Epidermal melanocyte (primary cell): ENCODE measurements at regions not wholly inside any gene's neighbourhood (a gene's known extent, or its start where the extent isn't known, plus 50 kb on each side); places are given as distances from the start of the nearest gene placed in this dataset.

Experiments used
- DNase-seq: peaks from one replicate; pipeline ENCODE4 v3.0.0; 2011; ENCODE audit warnings: low spot score; ENCODE audit not compliant: insufficient read length

DNA sequence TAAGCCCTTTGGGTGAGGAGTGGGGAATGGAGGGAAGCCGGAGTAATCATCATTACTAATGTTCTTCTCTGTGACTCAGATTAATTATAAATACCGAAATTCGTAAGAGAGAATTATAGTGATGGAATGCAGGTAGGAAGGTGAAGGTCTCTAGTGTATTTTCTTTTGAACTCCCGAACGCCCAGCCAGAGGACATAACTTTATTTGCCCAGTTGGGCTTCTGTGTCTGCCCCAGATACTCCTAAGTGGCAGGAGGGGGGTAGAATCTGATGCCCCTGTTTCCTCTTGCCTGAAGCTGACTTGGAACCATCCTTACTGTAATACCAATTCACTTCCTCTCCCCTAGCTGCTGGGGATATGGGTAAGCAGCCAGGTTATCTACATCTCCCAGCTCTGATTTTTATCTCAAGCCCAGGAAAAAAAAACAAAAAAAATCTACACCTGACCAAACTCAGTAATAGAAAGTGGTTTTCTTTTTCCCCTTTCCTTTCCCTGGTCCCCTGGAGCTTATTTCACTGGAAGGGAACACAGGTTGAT lies 84.4 kb upstream of the CISTR start:
- DNase-seq, result no peak

DNA sequence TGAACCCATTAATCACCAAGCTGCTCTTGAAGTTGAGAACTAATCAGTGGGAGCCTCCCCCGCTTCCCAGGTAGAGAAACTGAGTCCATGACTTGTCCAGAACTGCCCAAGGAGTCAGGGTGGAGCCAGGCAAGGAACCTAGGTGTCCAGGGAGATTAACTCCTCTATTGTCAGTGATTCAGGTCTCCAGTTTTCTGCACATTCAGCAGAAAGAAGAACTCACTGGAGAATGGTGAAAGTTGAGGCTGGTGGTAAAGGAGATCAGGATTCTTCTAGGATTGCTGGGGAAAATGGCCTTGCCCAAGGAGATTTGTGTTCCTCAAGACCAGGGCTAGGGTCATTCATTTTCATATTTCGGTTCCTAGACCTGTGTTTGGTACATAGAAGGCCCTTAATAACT lies 87.2 kb upstream of the CISTR start:
- no peak for DNase-seq

DNA sequence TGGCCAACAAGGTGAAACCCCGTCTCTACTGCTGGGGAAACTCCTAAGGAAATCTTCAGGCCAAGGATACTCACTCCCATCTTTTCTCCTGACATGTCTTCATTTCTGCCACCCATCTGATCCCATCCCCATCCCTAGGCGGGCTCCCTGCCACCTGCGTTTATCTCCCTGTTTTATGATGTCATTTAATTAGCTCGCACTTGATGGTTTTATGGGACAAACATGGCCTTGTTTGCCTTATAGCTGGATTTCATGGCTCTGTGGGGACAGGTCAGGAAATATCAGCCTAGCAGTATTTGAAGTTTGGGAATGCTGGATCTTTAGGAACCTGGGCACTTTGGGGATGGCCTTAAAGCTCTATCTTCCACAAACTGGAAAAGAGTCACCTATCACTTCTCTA lies 88.5 kb upstream of the CISTR start:
- DNase-seq, result no peak

DNA sequence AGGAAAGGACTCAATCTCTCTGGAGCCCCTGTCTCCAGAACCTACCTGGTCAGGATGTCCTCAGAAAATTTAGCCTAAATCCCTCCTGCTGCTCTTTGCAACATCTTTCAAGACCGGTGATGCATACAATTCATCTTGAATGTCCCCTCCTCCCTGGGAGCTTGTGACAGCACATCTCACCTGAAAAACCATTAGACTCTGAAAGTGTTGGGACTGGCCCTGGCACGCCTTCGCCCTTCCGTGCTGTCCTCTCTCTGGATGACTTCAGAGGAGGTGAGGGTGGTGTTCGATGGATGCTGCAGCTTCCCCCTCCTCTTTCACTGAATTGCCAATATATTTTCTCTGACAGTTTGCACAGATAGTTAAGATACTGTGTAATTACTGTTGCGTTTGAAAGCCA lies 90.9 kb upstream of the CISTR start:
- DNase-seq, result no peak

DNA sequence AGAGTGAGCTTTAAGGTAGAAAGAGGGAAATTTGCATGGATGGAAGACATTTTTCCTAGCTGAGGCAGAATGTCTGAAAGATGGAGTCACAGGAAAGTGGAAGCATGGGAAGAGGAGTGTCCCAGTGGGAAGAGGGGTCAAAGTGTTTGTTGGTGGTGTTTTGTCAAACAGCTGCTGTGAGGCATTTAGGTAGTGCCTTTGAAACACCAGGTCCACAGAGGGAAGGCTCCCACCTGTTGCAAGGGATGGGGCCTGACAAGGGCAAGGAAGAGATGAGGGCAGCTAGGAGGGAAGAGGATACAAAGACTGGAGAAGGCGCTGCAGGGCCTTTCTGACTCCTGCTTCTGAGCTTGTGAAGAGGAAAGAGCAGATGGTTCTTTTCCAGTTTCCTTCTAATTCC lies 91.8 kb upstream of the CISTR start:
- DNase-seq, result no peak

DNA sequence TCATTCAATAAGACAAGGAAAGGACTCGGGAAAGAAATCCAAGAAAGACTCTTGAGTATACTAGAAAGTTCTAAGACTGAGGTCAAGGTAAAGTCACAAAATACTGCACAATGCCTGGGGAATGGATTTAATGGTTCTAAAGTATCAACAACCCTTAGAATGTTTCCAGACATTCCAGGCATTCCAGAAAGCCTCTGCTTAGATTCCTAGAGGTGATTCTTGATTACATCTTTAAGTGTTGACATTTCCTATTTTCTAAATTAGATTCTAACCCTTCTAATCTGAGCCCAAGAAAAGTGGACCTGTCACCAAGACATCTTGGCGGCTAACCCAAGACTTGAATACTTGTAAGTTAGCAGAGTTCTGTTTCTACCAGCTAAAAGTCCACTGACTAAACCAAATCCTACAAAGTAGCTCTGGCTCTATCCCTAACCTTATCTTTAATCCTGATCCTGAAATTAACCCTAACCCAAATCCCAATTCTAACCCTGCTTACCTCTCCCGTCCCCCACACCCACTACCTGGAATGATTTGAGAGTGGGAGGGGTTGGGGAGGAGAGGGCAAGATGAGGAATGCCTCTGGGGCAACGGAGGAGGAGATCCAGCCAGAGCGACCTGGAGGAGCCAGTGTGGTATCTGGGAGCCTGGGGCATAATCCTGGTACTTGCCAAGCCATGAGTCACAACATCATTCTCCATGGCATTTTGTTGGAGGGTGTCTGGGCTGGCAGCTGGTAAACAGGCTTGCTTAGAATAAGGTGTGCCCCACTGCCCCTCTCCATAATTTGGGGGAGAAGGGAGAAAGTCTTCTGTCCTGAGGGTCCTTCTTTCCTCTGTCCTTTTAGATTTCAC lies 93.4 kb upstream of the HOXC13 start:
- peak; percentile 59 for DNase-seq

DNA sequence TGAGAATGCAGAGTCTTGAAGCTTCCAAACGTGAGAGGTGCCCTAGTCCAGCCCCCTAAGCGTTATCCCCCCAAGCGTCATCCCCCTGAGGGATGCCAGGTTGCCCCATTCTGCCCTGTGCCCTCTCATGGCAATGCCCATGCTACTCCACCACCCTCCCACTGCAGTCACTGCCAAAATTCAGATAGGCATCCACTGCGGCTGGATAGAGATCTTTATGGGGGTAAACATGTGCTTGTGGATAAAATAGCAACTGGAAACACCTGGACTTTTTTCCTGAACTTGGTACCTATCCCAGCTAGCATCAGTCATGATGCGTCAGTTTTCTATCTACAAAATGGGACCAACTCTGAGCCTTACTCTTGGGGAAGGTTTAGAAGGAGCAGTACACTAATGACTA lies 92.7 kb upstream of the HOXC13 start:
- DNase-seq, result no peak

DNA sequence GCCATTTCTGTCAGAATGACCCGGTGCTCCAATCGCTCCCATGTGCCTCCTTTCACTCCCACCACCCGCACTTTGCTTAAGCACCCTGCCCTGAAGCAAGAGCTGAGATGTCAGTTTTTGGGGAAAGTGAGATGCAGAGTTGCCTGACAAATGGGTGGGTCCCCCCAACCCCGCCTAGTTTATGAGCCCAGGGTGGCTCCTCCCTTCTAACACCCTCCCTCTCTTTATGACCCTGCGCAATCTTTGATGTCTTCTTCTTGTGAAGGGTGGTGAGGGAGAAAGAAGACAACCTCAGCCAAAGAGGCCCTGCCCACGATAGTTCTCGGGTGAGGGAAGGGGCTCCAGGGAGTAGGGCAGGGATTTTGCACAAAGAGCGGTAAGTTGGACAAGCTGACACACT lies 89.5 kb upstream of the HOXC13 start:
- no peak for DNase-seq

DNA sequence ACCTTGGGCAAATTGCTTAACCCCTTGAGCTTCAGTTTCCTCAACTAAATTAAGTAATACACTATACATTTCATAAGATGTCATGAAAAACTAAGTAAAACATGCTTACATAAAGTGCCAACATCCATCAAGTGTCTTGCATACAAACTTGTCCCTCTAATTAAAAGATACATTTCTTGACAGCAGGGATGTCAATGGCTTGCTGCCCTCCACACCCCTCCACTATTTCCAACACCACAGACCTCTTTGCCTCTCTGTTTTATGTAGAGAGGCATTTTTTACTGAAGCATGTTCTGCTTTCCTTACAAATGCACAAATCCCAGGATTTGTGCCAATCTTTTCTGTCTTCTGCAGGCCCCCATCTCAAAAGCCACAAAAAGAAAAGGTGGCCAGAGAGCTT lies 89.0 kb upstream of the HOXC13 start:
- DNase-seq, result no peak

DNA sequence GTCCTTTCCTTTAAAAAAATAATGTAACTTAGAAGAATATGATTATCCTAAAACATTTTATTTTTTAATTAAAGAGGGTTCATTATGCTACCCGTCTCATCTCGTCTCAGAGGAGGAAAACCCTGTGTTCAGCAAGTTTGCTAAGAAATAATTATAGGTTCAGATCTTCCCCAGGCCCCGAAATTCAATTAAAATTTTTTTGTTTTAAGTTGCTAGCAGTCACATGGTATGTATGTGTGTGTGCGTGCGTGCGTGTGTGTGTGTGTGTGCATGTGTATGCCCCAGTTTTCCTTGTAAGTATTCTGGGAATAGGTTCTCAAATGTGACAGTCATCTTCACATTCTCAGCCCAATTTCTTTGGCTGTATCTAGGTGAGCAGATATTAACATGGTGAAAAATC lies 86.6 kb upstream of the HOXC13 start:
- no peak for DNase-seq

DNA sequence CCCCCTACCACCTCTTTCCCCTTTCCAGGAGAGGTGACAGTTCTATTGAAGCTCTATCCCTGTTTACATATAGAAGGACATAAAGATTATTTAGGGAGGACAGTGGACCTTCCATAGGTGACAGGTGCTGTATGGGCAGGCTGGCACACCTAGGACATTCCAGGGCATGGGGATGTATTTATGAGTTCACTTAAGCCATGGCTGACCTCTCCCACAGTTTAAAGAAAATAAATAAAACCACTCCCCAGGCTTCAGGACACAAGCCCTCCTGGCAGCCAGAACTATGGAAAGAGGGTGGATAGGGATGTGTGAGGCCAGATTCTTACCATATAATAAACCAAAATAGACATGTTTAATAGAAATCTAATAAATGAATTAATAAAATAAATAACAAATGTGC lies 85.6 kb upstream of the HOXC13 start:
- no peak for DNase-seq

DNA sequence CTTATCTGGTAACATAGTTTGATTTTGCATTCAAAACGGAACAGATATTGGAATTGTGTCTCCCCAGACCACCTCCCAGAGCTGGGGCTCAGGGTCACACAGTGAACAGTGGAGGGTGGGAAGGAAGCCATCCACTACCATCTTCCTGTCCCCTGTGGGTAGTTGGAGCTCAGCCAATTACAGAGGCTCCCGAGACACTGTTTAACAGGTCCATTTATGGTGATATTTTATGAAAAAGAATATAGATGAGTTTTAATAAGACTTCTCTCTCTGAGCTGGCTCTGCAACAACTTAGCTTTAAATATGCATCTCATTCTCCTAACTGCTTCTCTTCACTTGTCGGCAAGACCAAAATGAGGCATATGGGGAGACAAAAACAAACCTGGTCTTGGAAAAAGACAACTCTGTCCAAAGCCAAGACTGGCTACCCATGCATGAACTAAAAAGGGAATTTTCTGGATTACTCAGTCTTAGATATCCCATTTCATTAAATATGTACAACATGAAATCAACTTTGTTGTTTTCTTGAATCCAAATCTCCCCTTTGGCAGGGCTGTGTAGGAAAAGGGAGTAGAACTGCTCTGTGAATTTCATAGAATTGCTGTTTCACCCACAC lies 83.8 kb upstream of the HOXC13 start:
- no peak for DNase-seq

DNA sequence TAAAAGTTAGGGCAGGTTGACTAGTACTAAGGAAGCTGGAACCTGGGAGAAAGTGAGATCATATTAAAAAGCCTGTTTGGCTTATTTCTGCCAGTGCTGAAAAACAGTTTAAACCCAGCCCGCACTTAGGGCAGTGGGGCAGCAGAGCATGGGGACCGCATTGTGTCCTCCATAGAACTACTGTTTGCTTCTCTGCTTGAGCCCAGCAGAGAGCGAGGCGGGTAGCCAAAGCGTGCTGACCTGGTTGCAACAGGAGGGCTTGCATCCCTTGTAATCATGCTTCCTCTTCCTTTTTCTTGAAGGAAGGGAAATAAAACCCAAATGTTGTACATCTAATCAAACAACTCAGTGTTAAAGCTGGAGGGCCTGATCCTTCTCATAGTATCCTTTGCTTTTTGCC lies 82.5 kb upstream of the HOXC13 start:
- no peak for DNase-seq

DNA sequence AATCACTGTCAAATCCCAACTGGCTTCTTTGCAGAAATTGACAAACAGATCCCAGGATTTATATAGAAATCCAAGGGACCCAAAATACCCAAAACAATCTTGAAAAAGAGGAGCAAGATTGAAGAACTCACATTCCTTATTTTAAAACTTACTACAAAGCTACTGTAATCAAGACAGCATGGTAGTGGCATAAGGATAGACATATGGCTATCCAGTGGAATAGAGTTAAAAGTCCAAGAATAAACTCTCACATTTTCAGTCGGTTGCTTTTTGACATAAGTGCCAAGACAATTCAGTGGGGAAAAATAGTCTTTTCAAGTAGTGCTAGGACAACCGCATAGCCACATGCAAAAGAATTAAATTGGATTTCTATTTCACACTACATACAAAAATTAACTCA lies 81.0 kb upstream of the HOXC13 start:
- DNase-seq, result no peak

DNA sequence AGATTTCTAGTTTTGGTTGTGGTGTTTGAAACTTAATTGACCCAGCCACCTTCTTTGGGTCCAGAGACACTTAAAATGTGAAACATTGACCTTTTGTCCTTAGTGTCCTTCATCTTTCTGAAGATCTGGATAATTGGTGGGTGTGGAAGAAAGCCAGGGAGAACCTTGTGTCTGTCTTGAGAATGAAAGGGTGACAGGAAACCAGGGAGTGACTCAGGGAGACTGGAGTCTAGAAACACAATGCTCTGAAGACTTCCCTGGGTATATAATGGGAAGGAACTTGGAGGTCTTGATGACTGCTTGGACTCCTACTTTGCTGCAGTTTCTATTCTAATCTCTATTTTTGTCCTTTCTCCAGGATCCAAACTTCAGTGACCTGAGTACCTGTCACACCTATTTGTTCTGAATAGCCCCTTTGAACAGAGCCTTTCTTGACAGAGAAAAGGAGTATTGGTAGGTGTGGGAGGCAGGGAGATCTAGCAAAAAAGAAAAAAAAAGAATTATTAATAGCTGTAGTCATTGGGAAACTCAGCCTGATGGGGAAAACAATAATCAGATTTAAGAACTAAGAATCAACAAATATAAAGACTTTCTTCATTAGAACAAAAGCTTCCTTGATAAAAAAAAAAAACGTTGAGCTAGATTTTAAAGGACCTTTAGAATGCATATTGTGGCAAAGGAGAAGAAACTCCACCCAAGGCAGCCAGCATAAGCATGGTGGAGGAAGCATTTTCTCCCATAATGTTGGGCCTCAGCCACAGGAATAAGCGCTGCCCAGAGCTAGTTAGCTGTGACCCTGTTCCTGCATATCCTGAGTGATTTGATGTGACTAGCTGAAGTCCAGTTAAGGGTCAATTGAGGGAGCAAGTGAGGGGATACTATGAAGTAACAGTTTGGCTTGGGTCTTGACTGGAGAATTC lies 77.9 kb upstream of the HOXC13 start:
- DNase-seq, result no peak

DNA sequence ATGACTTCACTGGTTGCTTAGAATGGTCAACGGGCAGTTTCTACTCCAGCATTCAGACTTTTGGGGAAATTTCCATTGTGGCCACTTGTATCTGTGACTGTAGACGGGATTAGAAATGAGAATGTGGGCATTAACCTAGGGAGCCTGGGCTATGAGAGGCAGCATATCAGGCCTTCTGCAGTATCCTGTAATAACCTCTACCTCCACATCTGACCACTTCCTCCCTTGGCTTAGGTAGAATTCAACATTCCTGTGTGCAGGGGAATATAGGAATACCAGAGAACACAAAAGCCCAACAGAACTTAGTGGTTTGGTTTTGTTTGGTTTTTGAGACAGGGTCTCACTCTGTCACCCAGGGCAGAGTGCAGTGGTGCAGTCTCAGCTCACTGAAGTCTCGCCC lies 76.4 kb upstream of the HOXC13 start:
- no peak for DNase-seq

DNA sequence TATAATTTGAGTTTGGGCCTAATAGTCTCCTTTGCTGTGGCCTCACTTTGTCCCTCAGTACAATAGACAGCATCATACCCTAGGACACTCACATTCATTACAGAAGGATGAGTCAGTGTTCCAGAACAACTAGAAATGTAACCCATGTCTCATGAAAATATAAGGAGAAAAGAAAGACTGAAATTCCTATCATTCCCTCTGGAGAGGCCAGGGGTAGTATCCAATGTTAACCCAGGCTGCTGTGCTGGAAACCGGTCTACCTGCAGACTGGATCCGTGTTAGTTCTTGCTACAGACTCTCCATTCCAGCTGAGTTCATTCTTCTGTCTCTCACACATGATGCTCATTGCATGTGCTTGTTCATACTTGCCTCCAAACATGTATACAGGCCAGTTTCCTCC lies 75.8 kb upstream of the HOXC13 start:
- no peak for DNase-seq

DNA sequence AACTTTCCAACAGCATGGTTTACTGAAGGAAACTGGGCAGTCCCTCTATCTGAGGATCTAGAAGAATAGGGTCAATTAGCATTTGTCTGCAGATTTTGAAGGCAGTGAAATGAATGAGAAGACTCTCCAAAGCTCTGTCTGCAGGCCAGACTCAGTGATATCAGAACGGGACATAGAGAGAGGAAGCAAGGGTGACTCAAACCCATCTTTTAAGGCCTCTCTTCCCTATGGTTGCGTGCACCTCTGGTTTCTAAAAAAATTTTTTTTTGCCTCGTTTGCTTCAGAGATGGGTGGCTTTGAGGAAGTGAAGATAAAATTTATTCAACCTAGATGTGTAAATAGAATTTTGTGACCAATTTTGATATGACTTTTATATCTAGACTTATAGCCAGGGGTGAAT lies 71.9 kb upstream of the HOXC13 start:
- DNase-seq, result no peak

DNA sequence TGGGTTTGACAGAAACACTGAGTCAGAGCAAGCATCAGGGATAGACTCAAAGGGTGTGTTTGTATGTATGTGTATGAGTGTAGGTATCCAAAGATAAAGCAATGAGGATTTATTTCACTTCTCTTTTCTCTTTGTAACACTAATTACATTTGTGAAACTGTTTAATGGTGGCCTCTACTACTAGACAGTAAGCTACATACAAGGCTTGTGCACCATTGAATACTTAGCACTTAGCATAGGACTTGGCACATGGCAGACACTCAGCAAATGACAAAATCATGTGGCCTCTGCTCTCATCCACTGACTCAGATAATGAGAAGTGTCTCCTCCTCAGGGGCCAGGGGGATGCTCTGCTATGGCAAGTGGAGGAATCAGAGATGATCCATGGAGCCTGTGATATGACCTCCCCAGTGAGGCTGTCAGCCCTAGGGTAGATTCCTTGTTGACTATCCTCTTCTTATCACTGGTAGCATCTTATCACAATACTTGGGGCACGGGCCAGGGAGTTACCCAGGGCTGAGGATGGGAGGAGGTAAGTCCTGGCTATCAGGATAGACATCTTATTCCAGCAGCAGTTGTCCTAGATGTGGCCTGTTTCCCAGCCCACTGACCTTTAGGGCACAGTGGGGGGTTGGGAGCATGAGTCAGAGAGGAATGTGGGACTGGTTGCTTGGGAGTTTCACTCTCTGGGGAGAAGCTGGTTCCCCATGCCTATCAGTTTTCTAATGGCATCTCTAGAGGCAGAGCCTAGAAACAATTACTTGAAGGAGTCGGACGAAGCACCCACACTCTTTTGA lies 71.2 kb upstream of the HOXC13 start:
- DNase-seq, result no peak

DNA sequence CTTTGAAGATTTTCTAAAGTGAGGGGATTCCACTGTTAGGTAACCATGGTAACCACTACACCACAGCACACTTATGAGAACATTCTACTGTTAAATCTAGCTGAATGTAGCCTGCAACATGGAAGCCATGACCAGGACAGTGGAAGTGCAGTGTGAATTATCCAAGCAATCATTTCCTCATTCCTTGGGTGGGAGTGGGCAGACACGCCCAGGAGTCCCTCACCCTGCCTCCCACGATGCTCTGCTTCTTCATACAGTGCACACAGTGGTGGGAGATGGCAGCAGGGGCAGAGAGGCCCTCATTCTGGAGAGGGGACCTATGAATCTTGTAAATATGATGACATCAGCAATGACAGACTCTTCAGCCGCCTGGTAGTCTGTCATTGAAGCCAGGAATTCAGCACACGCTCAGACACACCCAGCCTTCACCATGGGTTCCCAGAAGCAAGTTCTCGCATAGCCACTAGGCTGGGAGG lies 70.1 kb upstream of the HOXC13 start:
- no peak for DNase-seq

DNA sequence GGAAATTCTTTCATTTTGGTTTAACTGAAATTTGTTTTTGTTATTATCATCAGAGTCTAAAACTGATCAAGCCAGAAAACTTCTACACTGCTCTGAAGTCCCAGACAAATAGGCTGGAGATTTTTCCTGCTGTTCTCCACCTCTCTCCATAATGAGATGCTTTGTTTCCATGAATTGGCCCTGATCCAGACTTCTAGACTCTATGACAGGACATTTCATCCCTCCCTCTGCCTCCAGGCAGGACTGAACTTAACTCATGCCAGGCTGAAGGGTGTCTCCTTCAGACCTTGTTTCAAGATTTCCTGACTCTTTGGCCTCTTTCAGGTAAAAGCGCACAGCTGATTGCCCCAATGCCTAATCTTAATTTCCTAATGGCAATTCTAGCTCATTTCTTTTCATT lies 69.1 kb upstream of the HOXC13 start:
- peak; percentile 72 for DNase-seq
